Amygdala (tissue), 56 donors: ENCODE measurements at regions not wholly inside any gene's neighbourhood (a gene's known extent, or its start where the extent isn't known, plus 50 kb on each side); places are given as distances from the start of the nearest gene placed in this dataset.
"Not testable (repeated sequence)": the region's sequence is repeated elsewhere in the genome, so short reads cannot be mapped to it uniquely, and the experiment has no call there.

ENCODE experiments used
- DNase-seq, 56 donors: peaks; one replicate each; lab custom pipeline; 2025; lab: John Stamatoyannopoulos, UW

GRCh38 chr1:78715181-78715661 lies 65.6 kb downstream of the IFI44 start:
- DNase-seq: no peak

GRCh38 chr1:78716186-78716585 lies 66.6 kb downstream of the IFI44 start:
- DNase-seq: no peak

GRCh38 chr1:78718566-78718965 lies 68.9 kb downstream of the IFI44 start:
- no peak for DNase-seq

GRCh38 chr1:78721136-78721535 lies 71.5 kb downstream of the IFI44 start:
- no peak for DNase-seq

- DNase-seq: no peak
These were observed 72.5 kb downstream of the IFI44 start for GRCh38 chr1:78722105-78722504.

- no peak for DNase-seq
These were observed 72.9 kb downstream of the IFI44 start for GRCh38 chr1:78722521-78722920.

GRCh38 chr1:78722947-78723346 lies 73.3 kb downstream of the IFI44 start:
- DNase-seq: no peak

- no peak for DNase-seq
These were observed 77.1 kb downstream of the IFI44 start for GRCh38 chr1:78726686-78727085.

- DNase-seq: no peak
These were observed 78.7 kb downstream of the IFI44 start for GRCh38 chr1:78728359-78728758.

- no peak for DNase-seq
These were observed 80.4 kb downstream of the IFI44 start for GRCh38 chr1:78730054-78730453.

GRCh38 chr1:78731674-78732073 lies 82.0 kb downstream of the IFI44 start:
- no peak for DNase-seq

- DNase-seq: no peak
These were observed 87.6 kb downstream of the IFI44 start for GRCh38 chr1:78737241-78737640.

GRCh38 chr1:78743626-78744025 lies 94.0 kb downstream of the IFI44 start:
- DNase-seq: no peak

GRCh38 chr1:78745111-78745510 lies 95.5 kb downstream of the IFI44 start:
- no peak for DNase-seq

GRCh38 chr1:78753679-78754078 lies 104.0 kb downstream of the IFI44 start:
- DNase-seq: not testable (repeated sequence)

GRCh38 chr1:78755986-78756385 lies 106.4 kb downstream of the IFI44 start:
- DNase-seq: no peak

- DNase-seq: no peak
These were observed 108.9 kb downstream of the IFI44 start for GRCh38 chr1:78758506-78758905.

GRCh38 chr1:78759881-78760280 lies 110.2 kb downstream of the IFI44 start:
- no peak for DNase-seq

- DNase-seq: no peak
These were observed 111.2 kb downstream of the IFI44 start for GRCh38 chr1:78760858-78761257.

GRCh38 chr1:78762113-78762512 lies 112.5 kb downstream of the IFI44 start:
- no peak for DNase-seq

- DNase-seq: no peak
These were observed 115.9 kb downstream of the IFI44 start for GRCh38 chr1:78765489-78765888.

GRCh38 chr1:78779831-78780230 lies 130.2 kb downstream of the IFI44 start:
- no peak for DNase-seq

- DNase-seq: no peak
These were observed 137.9 kb downstream of the IFI44 start for GRCh38 chr1:78787544-78787943.
